Panc1 (cell line): ENCODE measurements at regions not wholly inside any gene's neighbourhood (a gene's known extent, or its start where the extent isn't known, plus 50 kb on each side); places are given as distances from the start of the nearest gene placed in this dataset.

ENCODE experiments used
- CTCF ChIP-seq: fragments of 450-650 bp; IDR thresholded peaks from 2 replicates; pipeline ENCODE4 v1.5.1; 2017; ENCODE audit warnings: mild to moderate bottlenecking
- POLR2AphosphoS5 ChIP-seq: IDR thresholded peaks from 2 replicates; pipeline ENCODE4 v1.6.1; 2012; ENCODE audit warnings: mild to moderate bottlenecking, low read depth, low read length, moderate library complexity
- REST ChIP-seq, 2 experiments: IDR thresholded peaks; 2 replicates each; pipeline ENCODE4 v1.6.1; 2011 to 2012; ENCODE audit warnings: low read depth in 2 of 2, control low read depth in 1 of 2, low read length in 1 of 2, mild to moderate bottlenecking in 1 of 2, moderate library complexity in 1 of 2; ENCODE audit not compliant: insufficient read depth in 1 of 2

- TF ChIP-seq CTCF (no peak), POLR2AphosphoS5 (no peak), REST (IDR thresholded peaks at IDR 0.05; ENCODE audit: insufficient read depth in 1 of 2, low read depth in 2 of 2, low read length in 1 of 2) (no peak)
Observed at GRCh38 chr5:56534102-56534829, 281.1 kb upstream of the MAP3K1 start.
